HepG2 (cell line): ENCODE measurements at regions not wholly inside any gene's neighbourhood (a gene's known extent, or its start where the extent isn't known, plus 50 kb on each side); places are given as distances from the start of the nearest gene placed in this dataset.

ENCODE experiments used
- AHDC1 ChIP-seq: sonication (generic); formaldehyde crosslinking; IDR thresholded peaks from 2 replicates; pipeline ENCODE4 v1.5.1; 2020; ENCODE audit warnings: mild to moderate bottlenecking, missing genetic modification reagents, borderline replicate concordance
- CTCF ChIP-seq: sonication (generic); formaldehyde crosslinking; IDR thresholded peaks from 2 replicates; pipeline ENCODE4 v1.5.0; 2020; ENCODE audit warnings: mild to moderate bottlenecking, missing genetic modification reagents, moderate library complexity
- EP300 ChIP-seq, 3 experiments: sonication (generic) in 1 of 3; formaldehyde crosslinking in 1 of 3; IDR thresholded peaks; 2 replicates each; pipeline versions ENCODE4 v1.5.1 to v1.6.1; 2011 to 2020; ENCODE audit warnings: low read depth in 2 of 3, low read length in 2 of 3, borderline replicate concordance in 1 of 3, improper control_type of control experiment in 1 of 3, mild to moderate bottlenecking in 1 of 3, missing genetic modification reagents in 1 of 3, moderate library complexity in 1 of 3
- GPBP1L1 ChIP-seq: sonication (generic); formaldehyde crosslinking; IDR thresholded peaks from 2 replicates; pipeline ENCODE4 v1.5.0; 2020; ENCODE audit warnings: mild to moderate bottlenecking, missing genetic modification reagents
- HMGXB4 ChIP-seq, 2 experiments: sonication (generic) in 1 of 2; formaldehyde crosslinking in 1 of 2; IDR thresholded peaks; 2 replicates each; pipeline versions ENCODE4 v1.4.0 to v1.6.1; 2018 to 2020; ENCODE audit warnings: missing genetic modification reagents in 2 of 2, borderline replicate concordance in 1 of 2, low read depth in 1 of 2, mild to moderate bottlenecking in 1 of 2, missing biosample characterization in 1 of 2
- TAF1 ChIP-seq: sonication (generic); formaldehyde crosslinking; IDR thresholded peaks from 2 replicates; pipeline ENCODE4 v1.4.0; 2020; ENCODE audit warnings: missing genetic modification reagents

GRCh38 chr2:189287982-189288521, 108.5 kb upstream of the COL5A2 start:
- TF ChIP-seq CTCF (CRISPR knock-in tag): peak; percentile 59
- TF ChIP-seq TAF1 (CRISPR knock-in tag): no peak
- TF ChIP-seq AHDC1 (CRISPR knock-in tag): no peak
- TF ChIP-seq HMGXB4 (CRISPR knock-in tag; IDR thresholded peaks at IDR 0.05; ENCODE audit: borderline replicate concordance in 1 of 2, low read depth in 1 of 2): no peak
- TF ChIP-seq GPBP1L1 (CRISPR knock-in tag): no peak
- TF ChIP-seq EP300 (IDR thresholded peaks at IDR 0.05; ENCODE audit: low read depth in 2 of 2, low read length in 2 of 2): no peak
- no peak for TF ChIP-seq EP300 (CRISPR knock-in tag; IDR thresholded peaks at IDR 0.05; ENCODE audit: borderline replicate concordance)
